D721Med (cell line): ENCODE measurements at regions not wholly inside any gene's neighbourhood (a gene's known extent, or its start where the extent isn't known, plus 50 kb on each side); places are given as distances from the start of the nearest gene placed in this dataset.

Source experiments
- DNase-seq: peaks from one replicate; pipeline ENCODE4 v3.0.0; 2011; ENCODE audit warnings: low spot score; ENCODE audit not compliant: insufficient read length
- FAIRE-seq: peaks from 2 replicates; lab custom pipeline; 2011; peaks lifted over from hg19 to GRCh38; lab: Jason Lieb, UNC
- TF ChIP-seq, protein P1 (sequence below): IDR thresholded peaks from 2 replicates; pipeline ENCODE4 v1.5.1; 2012; ENCODE audit warnings: mild to moderate bottlenecking, control low read depth; ENCODE audit not compliant: insufficient read depth; ENCODE audit errors: missing control alignments

GRCh38 chr13:107339209-107339608, 771.3 kb upstream of the ARGLU1 start:
- FAIRE-seq = no peak
- no peak for DNase-seq
- TF ChIP-seq, protein P1, sequence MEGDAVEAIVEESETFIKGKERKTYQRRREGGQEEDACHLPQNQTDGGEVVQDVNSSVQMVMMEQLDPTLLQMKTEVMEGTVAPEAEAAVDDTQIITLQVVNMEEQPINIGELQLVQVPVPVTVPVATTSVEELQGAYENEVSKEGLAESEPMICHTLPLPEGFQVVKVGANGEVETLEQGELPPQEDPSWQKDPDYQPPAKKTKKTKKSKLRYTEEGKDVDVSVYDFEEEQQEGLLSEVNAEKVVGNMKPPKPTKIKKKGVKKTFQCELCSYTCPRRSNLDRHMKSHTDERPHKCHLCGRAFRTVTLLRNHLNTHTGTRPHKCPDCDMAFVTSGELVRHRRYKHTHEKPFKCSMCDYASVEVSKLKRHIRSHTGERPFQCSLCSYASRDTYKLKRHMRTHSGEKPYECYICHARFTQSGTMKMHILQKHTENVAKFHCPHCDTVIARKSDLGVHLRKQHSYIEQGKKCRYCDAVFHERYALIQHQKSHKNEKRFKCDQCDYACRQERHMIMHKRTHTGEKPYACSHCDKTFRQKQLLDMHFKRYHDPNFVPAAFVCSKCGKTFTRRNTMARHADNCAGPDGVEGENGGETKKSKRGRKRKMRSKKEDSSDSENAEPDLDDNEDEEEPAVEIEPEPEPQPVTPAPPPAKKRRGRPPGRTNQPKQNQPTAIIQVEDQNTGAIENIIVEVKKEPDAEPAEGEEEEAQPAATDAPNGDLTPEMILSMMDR = no peak

GRCh38 chr13:107332188-107332587, 764.3 kb upstream of the ARGLU1 start:
- TF ChIP-seq, protein P1 = no peak
- no peak for FAIRE-seq
- DNase-seq = no peak

DNA sequence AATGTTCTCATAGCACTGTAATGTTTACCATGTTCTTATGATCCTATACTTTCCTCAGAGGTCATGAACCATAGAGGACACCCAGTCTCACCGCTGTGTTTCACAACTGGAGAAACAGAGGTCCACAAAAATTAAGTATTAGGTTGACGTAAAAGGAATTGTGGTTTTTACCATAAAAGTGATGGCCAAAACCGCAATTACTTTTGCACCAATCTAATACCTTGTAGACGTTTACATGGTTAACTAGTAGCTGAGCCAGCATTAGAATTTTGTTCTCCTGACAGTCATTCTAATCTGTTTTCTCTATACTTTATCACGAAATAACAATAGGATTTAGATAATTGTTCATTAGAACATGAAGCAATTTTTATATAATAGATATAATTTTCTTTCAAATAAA, 763.4 kb upstream of the ARGLU1 start:
- TF ChIP-seq, protein P1 = no peak
- DNase-seq (no peak), FAIRE-seq (no peak)

DNA sequence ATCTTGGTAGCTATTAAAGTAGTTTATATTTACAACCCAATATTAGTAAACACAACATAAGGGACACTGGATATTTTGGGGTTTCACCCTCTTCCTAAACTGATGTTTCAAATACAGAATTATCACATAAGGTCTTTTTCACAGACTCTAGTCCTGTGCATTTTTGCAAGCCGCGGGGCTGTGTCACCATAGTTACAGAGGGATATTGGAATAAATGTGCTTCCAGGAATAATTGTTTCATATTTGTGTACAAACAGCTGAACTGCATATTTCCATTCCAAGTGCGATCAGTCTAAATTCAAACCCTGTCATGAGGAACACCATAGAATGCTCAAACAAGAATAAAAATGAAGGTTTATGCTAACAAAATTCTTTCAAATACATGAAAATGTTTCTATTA, 762.5 kb upstream of the ARGLU1 start:
- TF ChIP-seq, protein P1 = no peak
- DNase-seq = no peak
- no peak for FAIRE-seq

GRCh38 chr13:107329991-107330390, 762.1 kb upstream of the ARGLU1 start:
- TF ChIP-seq, protein P1 = no peak
- no peak for FAIRE-seq
- no peak for DNase-seq

- TF ChIP-seq, protein P1 = no peak
- DNase-seq = no peak
- FAIRE-seq = peak; percentile 85
These were observed 756.7 kb upstream of the ARGLU1 start for GRCh38 chr13:107324416-107325204.

GRCh38 chr13:107322228-107322627, 754.3 kb upstream of the ARGLU1 start:
- DNase-seq = no peak
- TF ChIP-seq, protein P1 = no peak
- FAIRE-seq = no peak
